SU-DHL-6 (cell line): ENCODE measurements at regions not wholly inside any gene's neighbourhood (a gene's known extent, or its start where the extent isn't known, plus 50 kb on each side); places are given as distances from the start of the nearest gene placed in this dataset.
"Not testable (repeated sequence)": the region's sequence is repeated elsewhere in the genome, so short reads cannot be mapped to it uniquely, and the experiment has no call there.

Experiments used
- CTCF ChIP-seq: fragments of 200-600 bp; sonication (generic); IDR thresholded peaks from one replicate; pipeline ENCODE4 v1.5.1; 2017; ENCODE audit warnings: antibody characterized with exemption, mild to moderate bottlenecking, low read length, moderate library complexity; ENCODE audit not compliant: insufficient read depth, poor library complexity, severe bottlenecking
- EZH2phosphoT487 ChIP-seq: fragments of 200-600 bp; sonication (generic), shearing (Covaris generic); conservative IDR thresholded peaks from 2 replicates; pipeline ENCODE4 v1.6.1; 2018; ENCODE audit warnings: mild to moderate bottlenecking, antibody characterized with exemption, low read length, moderate library complexity, mixed read lengths

GRCh38 chr1:224551189-224551588 lies 64.9 kb upstream of the CNIH3 start:
- TF ChIP-seq CTCF, EZH2phosphoT487: not testable (repeated sequence)
